ENCODE measurements at regions not wholly inside any gene's neighbourhood (a gene's known extent, or its start where the extent isn't known, plus 50 kb on each side); places are given as distances from the start of the nearest gene placed in this dataset.

GRCh38 chr18:37956902-37957301 is 391.3 kb upstream of the CELF4 start:
- WGBS (ENCODE audit: insufficient coverage), result no CpG with 5 or more reads among the region's 4 CpGs
- Mint-ChIP-seq H3K4me3 (no peak overlapping the region), H3K27ac (no peak overlapping the region), H3K27me3 (peaks cover 0 to 3% of the 10 kb centered on the region in 2 donors), H3K4me1 (no peaks in the 10 kb centered on the region), H3K36me3 (no peaks in the 10 kb centered on the region), H3K9me3 (peaks cover 0 to 4% (median 4%) of the 10 kb centered on the region in 3 donors)
- Histone ChIP-seq H3K4me3 (ENCODE audit: control insufficient read depth in 1 of 2, extremely low read depth in 1 of 2, low read length in 1 of 2) (no peak overlapping the region), H3K4me1 (ENCODE audit: control insufficient read depth in 1 of 2, extremely low read depth in 1 of 2, insufficient read depth in 2 of 2, low read length in 2 of 2) (no peaks in the 10 kb centered on the region), H3K27me3 (replicated peaks in 1 of 2; ENCODE audit: control insufficient read depth in 2 of 2, extremely low read depth in 1 of 2, insufficient read depth in 2 of 2, low read length in 1 of 2) (no peaks in the 10 kb centered on the region), H3K9me3 (no peaks in the 10 kb centered on the region), H3K27ac (ENCODE audit: low read length) (no peak overlapping the region), H3K36me3 (ENCODE audit: control insufficient read depth in 2 of 2, extremely low read depth in 1 of 2, insufficient read depth in 1 of 2, low read length in 1 of 2) (no peaks in the 10 kb centered on the region)
- no peak for ATAC-seq (replicated peaks in 1 of 4)
- DNase-seq, result no peak
- ChIA-PET CTCF (no interaction called here), POLR2A (no interaction called here)

GRCh38 chr18:37956020-37956419 is 390.4 kb upstream of the CELF4 start:
- 35% methylated on average over 2 of the region's 2 CpGs for WGBS (ENCODE audit: insufficient coverage)
- Mint-ChIP-seq H3K4me3 (no peak overlapping the region), H3K27me3 (peaks cover 0 to 3% of the 10 kb centered on the region in 2 donors), H3K27ac (no peak overlapping the region), H3K4me1 (no peaks in the 10 kb centered on the region), H3K9me3 (peaks cover 2 to 10% (median 10%) of the 10 kb centered on the region in 3 donors), H3K36me3 (no peaks in the 10 kb centered on the region)
- no peak overlapping the region for H3K27ac ChIP-seq (ENCODE audit: low read length)
- CTCF ChIA-PET, result no interaction called here
- H3K27me3 ChIP-seq (replicated peaks in 1 of 2; ENCODE audit: control insufficient read depth in 2 of 2, extremely low read depth in 1 of 2, insufficient read depth in 2 of 2, low read length in 1 of 2), result no peaks in the 10 kb centered on the region
- H3K36me3 ChIP-seq (ENCODE audit: control insufficient read depth in 2 of 2, extremely low read depth in 1 of 2, insufficient read depth in 1 of 2, low read length in 1 of 2), result no peaks in the 10 kb centered on the region
- H3K4me3 ChIP-seq (ENCODE audit: control insufficient read depth in 1 of 2, extremely low read depth in 1 of 2, low read length in 1 of 2), result no peak overlapping the region
- DNase-seq (no peak), ATAC-seq (replicated peaks in 1 of 4) (no peak)
- no peaks in the 10 kb centered on the region for H3K9me3 ChIP-seq
- POLR2A ChIA-PET, result no interaction called here
- no peaks in the 10 kb centered on the region for H3K4me1 ChIP-seq (ENCODE audit: control insufficient read depth in 1 of 2, extremely low read depth in 1 of 2, insufficient read depth in 2 of 2, low read length in 2 of 2)

GRCh38 chr18:37955201-37955600 is 389.6 kb upstream of the CELF4 start:
- Mint-ChIP-seq H3K9me3 (peaks cover 2 to 15% (median 11%) of the 10 kb centered on the region in 3 donors), H3K27me3 (peaks cover 0 to 3% of the 10 kb centered on the region in 2 donors), H3K27ac (no peak overlapping the region), H3K36me3 (no peaks in the 10 kb centered on the region), H3K4me3 (no peak overlapping the region), H3K4me1 (no peaks in the 10 kb centered on the region)
- CTCF ChIA-PET, result no interaction called here
- no peaks in the 10 kb centered on the region for H3K4me1 ChIP-seq (ENCODE audit: control insufficient read depth in 1 of 2, extremely low read depth in 1 of 2, insufficient read depth in 2 of 2, low read length in 2 of 2)
- DNase-seq (no peak), ATAC-seq (replicated peaks in 1 of 4) (no peak)
- no peaks in the 10 kb centered on the region for H3K27me3 ChIP-seq (replicated peaks in 1 of 2; ENCODE audit: control insufficient read depth in 2 of 2, extremely low read depth in 1 of 2, insufficient read depth in 2 of 2, low read length in 1 of 2)
- no peak overlapping the region for H3K4me3 ChIP-seq (ENCODE audit: control insufficient read depth in 1 of 2, extremely low read depth in 1 of 2, low read length in 1 of 2)
- H3K9me3 ChIP-seq, result no peaks in the 10 kb centered on the region
- POLR2A ChIA-PET, result no interaction called here
- WGBS (ENCODE audit: insufficient coverage), result no CpG with 5 or more reads among the region's 2 CpGs
- H3K27ac ChIP-seq (ENCODE audit: low read length), result no peak overlapping the region
- no peaks in the 10 kb centered on the region for H3K36me3 ChIP-seq (ENCODE audit: control insufficient read depth in 2 of 2, extremely low read depth in 1 of 2, insufficient read depth in 1 of 2, low read length in 1 of 2)

- no peak overlapping the region for H3K4me3 ChIP-seq (ENCODE audit: control insufficient read depth in 1 of 2, extremely low read depth in 1 of 2, low read length in 1 of 2)
- no peak overlapping the region for H3K4me3 Mint-ChIP-seq
- no CpG with 5 or more reads among the region's 2 CpGs for WGBS (ENCODE audit: insufficient coverage)
- ChIA-PET POLR2A (no interaction called here), CTCF (no interaction called here)
- no peaks in the 10 kb centered on the region for H3K4me1 Mint-ChIP-seq
- no peaks in the 10 kb centered on the region for H3K4me1 ChIP-seq (ENCODE audit: control insufficient read depth in 1 of 2, extremely low read depth in 1 of 2, insufficient read depth in 2 of 2, low read length in 2 of 2)
- H3K36me3 Mint-ChIP-seq, result no peaks in the 10 kb centered on the region
- no peak overlapping the region for H3K27ac ChIP-seq (ENCODE audit: low read length)
- no peak for ATAC-seq (replicated peaks in 1 of 4)
- no peak for DNase-seq
- H3K27ac Mint-ChIP-seq, result no peak overlapping the region
- no peaks in the 10 kb centered on the region for H3K9me3 ChIP-seq
- peaks cover 7 to 17% (median 11%) of the 10 kb centered on the region in 3 donors for H3K9me3 Mint-ChIP-seq
- no peaks in the 10 kb centered on the region for H3K36me3 ChIP-seq (ENCODE audit: control insufficient read depth in 2 of 2, extremely low read depth in 1 of 2, insufficient read depth in 1 of 2, low read length in 1 of 2)
- peaks cover 0 to 3% of the 10 kb centered on the region in 2 donors for H3K27me3 Mint-ChIP-seq
- no peaks in the 10 kb centered on the region for H3K27me3 ChIP-seq (replicated peaks in 1 of 2; ENCODE audit: control insufficient read depth in 2 of 2, extremely low read depth in 1 of 2, insufficient read depth in 2 of 2, low read length in 1 of 2)
These were observed 388.3 kb upstream of the CELF4 start for GRCh38 chr18:37953876-37954275.

GRCh38 chr18:37948471-37948870 is 382.9 kb upstream of the CELF4 start:
- Histone ChIP-seq H3K4me3 (ENCODE audit: control insufficient read depth in 1 of 2, extremely low read depth in 1 of 2, low read length in 1 of 2) (no peak overlapping the region), H3K27ac (ENCODE audit: low read length) (no peak overlapping the region), H3K36me3 (ENCODE audit: control insufficient read depth in 2 of 2, extremely low read depth in 1 of 2, insufficient read depth in 1 of 2, low read length in 1 of 2) (no peaks in the 10 kb centered on the region), H3K27me3 (replicated peaks in 1 of 2; ENCODE audit: control insufficient read depth in 2 of 2, extremely low read depth in 1 of 2, insufficient read depth in 2 of 2, low read length in 1 of 2) (no peaks in the 10 kb centered on the region), H3K4me1 (ENCODE audit: control insufficient read depth in 1 of 2, extremely low read depth in 1 of 2, insufficient read depth in 2 of 2, low read length in 2 of 2) (no peaks in the 10 kb centered on the region), H3K9me3 (no peaks in the 10 kb centered on the region)
- no peak for DNase-seq
- 100% methylated on average over 1 of the region's 3 CpGs for WGBS (ENCODE audit: insufficient coverage)
- H3K4me1 Mint-ChIP-seq, result no peaks in the 10 kb centered on the region
- CTCF ChIA-PET, result no interaction called here
- peaks cover 9 to 29% (median 28%) of the 10 kb centered on the region in 3 donors for H3K9me3 Mint-ChIP-seq
- H3K36me3 Mint-ChIP-seq, result no peaks in the 10 kb centered on the region
- POLR2A ChIA-PET, result no interaction called here
- no peak overlapping the region for H3K27ac Mint-ChIP-seq
- no peak for ATAC-seq (replicated peaks in 1 of 4)
- no peak overlapping the region for H3K4me3 Mint-ChIP-seq
- no peaks in the 10 kb centered on the region for H3K27me3 Mint-ChIP-seq

- DNase-seq, result no peak
- Mint-ChIP-seq H3K27me3 (no peaks in the 10 kb centered on the region), H3K27ac (no peak overlapping the region), H3K36me3 (no peaks in the 10 kb centered on the region), H3K4me1 (no peaks in the 10 kb centered on the region), H3K9me3 (peaks cover 7 to 30% (median 30%) of the 10 kb centered on the region in 3 donors), H3K4me3 (no peak overlapping the region)
- WGBS (ENCODE audit: insufficient coverage), result 100% methylated on average over 1 of the region's 4 CpGs
- Histone ChIP-seq H3K27ac (ENCODE audit: low read length) (no peak overlapping the region), H3K4me1 (ENCODE audit: control insufficient read depth in 1 of 2, extremely low read depth in 1 of 2, insufficient read depth in 2 of 2, low read length in 2 of 2) (no peaks in the 10 kb centered on the region), H3K4me3 (ENCODE audit: control insufficient read depth in 1 of 2, extremely low read depth in 1 of 2, low read length in 1 of 2) (no peak overlapping the region), H3K27me3 (replicated peaks in 1 of 2; ENCODE audit: control insufficient read depth in 2 of 2, extremely low read depth in 1 of 2, insufficient read depth in 2 of 2, low read length in 1 of 2) (no peaks in the 10 kb centered on the region), H3K9me3 (no peaks in the 10 kb centered on the region), H3K36me3 (ENCODE audit: control insufficient read depth in 2 of 2, extremely low read depth in 1 of 2, insufficient read depth in 1 of 2, low read length in 1 of 2) (no peaks in the 10 kb centered on the region)
- ChIA-PET POLR2A (no interaction called here), CTCF (no interaction called here)
- ATAC-seq (replicated peaks in 1 of 4), result no peak
These were observed 380.7 kb upstream of the CELF4 start for GRCh38 chr18:37946324-37946723.

GRCh38 chr18:37944700-37945270 is 379.2 kb upstream of the CELF4 start:
- H3K4me3 ChIP-seq (ENCODE audit: control insufficient read depth in 1 of 2, extremely low read depth in 1 of 2, low read length in 1 of 2), result no peak overlapping the region
- H3K36me3 Mint-ChIP-seq, result no peaks in the 10 kb centered on the region
- ATAC-seq (replicated peaks in 1 of 4) (no peak), DNase-seq (no peak)
- CTCF ChIA-PET, result no interaction called here
- 86% methylated on average over 2 of the region's 3 CpGs for WGBS (ENCODE audit: insufficient coverage)
- no peaks in the 10 kb centered on the region for H3K9me3 ChIP-seq
- no peaks in the 10 kb centered on the region for H3K27me3 ChIP-seq (replicated peaks in 1 of 2; ENCODE audit: control insufficient read depth in 2 of 2, extremely low read depth in 1 of 2, insufficient read depth in 2 of 2, low read length in 1 of 2)
- no peaks in the 10 kb centered on the region for H3K4me1 Mint-ChIP-seq
- no peak overlapping the region for H3K27ac Mint-ChIP-seq
- no peaks in the 10 kb centered on the region for H3K27me3 Mint-ChIP-seq
- no peaks in the 10 kb centered on the region for H3K4me1 ChIP-seq (ENCODE audit: control insufficient read depth in 1 of 2, extremely low read depth in 1 of 2, insufficient read depth in 2 of 2, low read length in 2 of 2)
- POLR2A ChIA-PET, result no interaction called here
- H3K36me3 ChIP-seq (ENCODE audit: control insufficient read depth in 2 of 2, extremely low read depth in 1 of 2, insufficient read depth in 1 of 2, low read length in 1 of 2), result no peaks in the 10 kb centered on the region
- H3K27ac ChIP-seq (ENCODE audit: low read length), result no peak overlapping the region
- no peak overlapping the region for H3K4me3 Mint-ChIP-seq
- H3K9me3 Mint-ChIP-seq, result peaks cover 4 to 28% (median 19%) of the 10 kb centered on the region in 3 donors

Measured in T-cell (primary cell).